Body of pancreas (tissue), 4 donors: ENCODE measurements at regions not wholly inside any gene's neighbourhood (a gene's known extent, or its start where the extent isn't known, plus 50 kb on each side); places are given as distances from the start of the nearest gene placed in this dataset.

Experiments used
- CTCF ChIP-seq, 7 experiments: fragments of 450-650 bp in 4 of 7; fragments of 200-600 bp in 3 of 7; sonication (generic) in 3 of 7; IDR thresholded peaks; one replicate each; pipeline ENCODE4 v1.5.1; 2016 to 2019; ENCODE audit warnings: antibody characterized with exemption in 7 of 7
- POLR2A ChIP-seq, 3 donors: fragments of 450-650 bp; IDR thresholded peaks; one replicate each; pipeline ENCODE4 v1.6.1; 2016; ENCODE audit warnings: antibody characterized with exemption in 3 of 3, mild to moderate bottlenecking in 2 of 3

GRCh38 chr22:27687984-27688545 lies 113.5 kb downstream of the MN1 start:
- TF ChIP-seq POLR2A (IDR thresholded peaks at IDR 0.05) (no peak), CTCF (IDR thresholded peaks at IDR 0.05) (no peak)
